PFSK-1 (cell line): ENCODE measurements at regions not wholly inside any gene's neighbourhood (a gene's known extent, or its start where the extent isn't known, plus 50 kb on each side); places are given as distances from the start of the nearest gene placed in this dataset.

Experiments
- FOXP2 ChIP-seq: optimal IDR thresholded peaks from 2 replicates; pipeline ENCODE3; 2011; ENCODE audit warnings: borderline replicate concordance, control low read depth, inconsistent platforms; ENCODE audit not compliant: insufficient read depth; ENCODE audit errors: extremely low read length, extremely low read depth
- POLR2AphosphoS5 ChIP-seq: IDR thresholded peaks from 2 replicates; pipeline ENCODE4 v1.6.1; 2012; ENCODE audit warnings: low read depth, mild to moderate bottlenecking, control low read depth, low read length, moderate library complexity
- REST ChIP-seq, 2 experiments: IDR thresholded peaks; 2 replicates each; pipeline versions ENCODE4 v1.6.1 to v1.8.0; 2011 to 2012; ENCODE audit warnings: low read depth in 2 of 2, low read length in 2 of 2, control low read depth in 1 of 2, inconsistent platforms in 1 of 2, mild to moderate bottlenecking in 1 of 2, moderate library complexity in 1 of 2; ENCODE audit not compliant: insufficient read depth in 1 of 2
- SIN3A ChIP-seq: IDR thresholded peaks from 2 replicates; pipeline ENCODE4 v1.6.1; 2012; ENCODE audit warnings: mild to moderate bottlenecking, low read length, moderate library complexity, borderline replicate concordance; ENCODE audit not compliant: insufficient read depth
- TAF1 ChIP-seq: IDR thresholded peaks from 2 replicates; pipeline ENCODE4 v1.6.1; 2012; ENCODE audit warnings: low read length, control low read depth, borderline replicate concordance; ENCODE audit not compliant: insufficient read depth

DNA sequence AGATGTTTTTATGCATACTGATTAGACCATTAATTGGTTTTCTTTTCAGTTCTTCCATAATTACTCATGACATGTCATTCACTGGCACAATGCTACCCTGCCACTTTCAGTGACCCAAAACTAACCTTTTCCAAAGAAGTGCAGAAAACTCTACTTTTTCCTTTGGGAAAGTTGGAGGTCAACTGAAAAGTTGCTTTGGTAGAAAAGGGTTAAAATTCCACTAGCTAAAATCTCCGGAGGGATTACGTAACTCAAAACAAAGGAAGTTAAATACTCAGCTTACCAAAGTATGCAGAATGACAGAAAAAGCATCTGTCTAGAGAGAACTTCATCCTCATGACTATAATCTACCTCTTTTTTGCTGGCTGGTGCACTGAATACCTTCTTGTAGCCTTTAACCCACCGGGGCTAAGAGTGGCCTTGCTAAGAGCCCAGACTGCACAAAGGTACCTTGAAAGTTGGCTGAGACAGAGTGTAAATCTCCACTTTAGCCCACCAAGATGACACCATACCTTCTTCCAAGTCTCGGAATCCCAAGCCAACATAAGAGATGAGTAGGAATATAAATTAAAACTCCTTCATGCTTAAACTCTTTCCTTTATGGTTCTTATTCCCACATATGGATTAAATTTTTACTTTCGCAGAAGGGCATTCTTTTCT, 1099.5 kb upstream of the INTU start:
- TF ChIP-seq SIN3A (no peak), TAF1 (no peak), REST (IDR thresholded peaks at IDR 0.05; ENCODE audit: insufficient read depth in 1 of 2, low read depth in 2 of 2, low read length in 2 of 2) (no peak), POLR2AphosphoS5 (no peak), FOXP2 (no peak)
